MCF 10A (cell line): ENCODE measurements at regions not wholly inside any gene's neighbourhood (a gene's known extent, or its start where the extent isn't known, plus 50 kb on each side); places are given as distances from the start of the nearest gene placed in this dataset.
"Not testable (repeated sequence)": the region's sequence is repeated elsewhere in the genome, so short reads cannot be mapped to it uniquely, and the experiment has no call there.

ENCODE experiments used
- BruUV-seq: library from RNA; stranded (reverse); fragments of 400-500 nt; replicated peaks from 2 replicates; lab custom pipeline; 2021; lab: Mats Ljungman, UMichigan
- CTCF ChIA-PET: fragments of 300-600 bp; sonication (Branson Sonifier 250); formaldehyde crosslinking; extraction: SDS; loops from one replicate; lab custom pipeline; 2021; ENCODE audit warnings: antibody characterized with exemption, inconsistent platforms; lab: Yijun Ruan, JAX
- POLR2A ChIA-PET: fragments of 300-600, 350-650 bp; sonication (Branson Sonifier 250); formaldehyde crosslinking; extraction: SDS; loops from one replicate; lab custom pipeline; 2020; ENCODE audit warnings: antibody characterized with exemption, inconsistent platforms; lab: Yijun Ruan, JAX
- DNase-seq: peaks from one replicate; pipeline ENCODE4 v3.0.0-alpha.2; 2018; ENCODE audit not compliant: unreplicated experiment
- H3K27ac Mint-ChIP-seq: one replicate; pipeline ENCODE4 v1.8.0; 2022; ENCODE audit warnings: mild to moderate bottlenecking, low read depth, mixed read lengths; ENCODE audit not compliant: unreplicated experiment
- H3K27me3 Mint-ChIP-seq: one replicate; pipeline ENCODE4 v1.8.0; 2022; ENCODE audit warnings: mixed read lengths; ENCODE audit not compliant: insufficient read depth, unreplicated experiment
- H3K36me3 Mint-ChIP-seq: one replicate; pipeline ENCODE4 v1.8.0; 2022; ENCODE audit warnings: mild to moderate bottlenecking, moderate library complexity, mixed read lengths; ENCODE audit not compliant: insufficient read depth, unreplicated experiment
- H3K4me1 Mint-ChIP-seq: one replicate; pipeline ENCODE4 v1.8.0; 2022; ENCODE audit warnings: mixed read lengths; ENCODE audit not compliant: insufficient read depth, unreplicated experiment
- H3K4me3 Mint-ChIP-seq: one replicate; pipeline ENCODE4 v1.8.0; 2022; ENCODE audit warnings: mild to moderate bottlenecking, moderate library complexity, mixed read lengths; ENCODE audit not compliant: unreplicated experiment
- H3K9me3 Mint-ChIP-seq: one replicate; pipeline ENCODE4 v1.8.0; 2022; ENCODE audit warnings: mixed read lengths; ENCODE audit not compliant: unreplicated experiment
- CTCF ChIP-seq: fragments of 200-600 bp; IDR thresholded peaks from one replicate; pipeline ENCODE4 v1.8.0; 2022; ENCODE audit warnings: antibody characterized with exemption, mild to moderate bottlenecking; ENCODE audit not compliant: unreplicated experiment
- intact Hi-C: fragments of 100-400 bp; cut with micrococcal nuclease; formaldehyde crosslinking; loops from 2 replicates; pipeline ENCODE4 v1.14.1; 2022

GRCh38 chr1:118473825-118474224 is 288.8 kb upstream of the SPAG17 start:
- BruUV-seq: no TSS peak
- H3K4me1 Mint-ChIP-seq: no peaks in the 10 kb centered on the region
- CTCF ChIA-PET: interaction anchor here (0.8 kb wide), 1 partner anchor 1413 kb away, joined by 3 read pairs; no protein-coding TSS in a partner anchor

DNA sequence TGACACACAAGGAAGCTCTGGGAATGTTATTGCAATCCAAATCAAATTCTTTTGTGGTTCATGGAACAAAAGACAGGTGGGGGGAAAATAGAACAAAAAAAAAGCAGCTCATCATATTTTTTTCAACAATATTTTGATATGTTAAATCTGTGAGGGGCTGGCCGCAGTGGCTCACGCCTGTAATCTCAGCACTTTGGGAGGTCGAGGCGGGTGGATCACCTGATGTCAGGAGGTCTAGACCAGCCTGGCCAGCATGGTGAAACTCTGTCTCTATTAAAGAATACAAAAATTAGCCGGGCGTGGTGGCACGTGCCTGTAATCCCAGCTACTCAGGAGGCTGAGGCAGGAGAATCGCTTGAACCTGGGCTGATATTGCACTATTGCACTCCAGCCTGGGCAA is 279.4 kb upstream of the SPAG17 start:
- DNase-seq, H3K9me3 Mint-ChIP-seq, H3K4me3 Mint-ChIP-seq, CTCF ChIA-PET, H3K36me3 Mint-ChIP-seq, H3K4me1 Mint-ChIP-seq, BruUV-seq, H3K27me3 Mint-ChIP-seq, H3K27ac Mint-ChIP-seq, intact Hi-C loops: not testable (repeated sequence)
- POLR2A ChIA-PET: interaction anchor here (0.6 kb wide), 1 partner anchor 123 kb away, joined by 3 read pairs; no protein-coding TSS in a partner anchor

More at GRCh38 chr1:118473825-118474224, 288.8 kb upstream of the SPAG17 start:
- POLR2A ChIA-PET: no interaction called here
- H3K27me3 Mint-ChIP-seq: no peaks in the 10 kb centered on the region
- no peaks in the 10 kb centered on the region for H3K9me3 Mint-ChIP-seq
- H3K36me3 Mint-ChIP-seq: no peaks in the 10 kb centered on the region
- no peak for TF ChIP-seq CTCF
- H3K4me3 Mint-ChIP-seq: no peak overlapping the region
- no peak overlapping the region for H3K27ac Mint-ChIP-seq
- DNase-seq: no peak
- intact Hi-C loops: no loop called here

DNA sequence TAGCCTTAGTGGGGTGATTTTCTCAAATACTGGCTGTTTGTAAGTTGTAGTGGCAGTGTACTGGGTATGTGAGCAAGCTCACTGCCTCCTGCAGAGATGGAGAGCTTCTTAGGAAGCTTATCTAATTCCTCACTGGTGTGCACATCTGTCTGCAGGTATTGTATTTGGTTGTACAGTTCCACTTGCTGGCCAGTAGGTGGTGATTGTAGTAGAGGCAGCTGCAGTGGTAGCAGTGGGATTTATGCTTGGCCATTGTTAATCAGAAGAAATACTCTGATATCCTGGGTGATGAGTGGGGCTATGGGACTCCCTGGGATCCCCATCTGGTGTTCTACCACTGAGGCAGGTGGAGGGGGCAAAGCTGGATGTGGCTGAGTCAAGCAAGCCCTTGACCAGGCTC is 276.1 kb upstream of the SPAG17 start:
- H3K9me3 Mint-ChIP-seq: peaks cover 5% of the 10 kb centered on the region
- CTCF ChIA-PET: interaction anchor here (0.7 to 1.1 kb wide), 2 partner anchors 31 to 336 kb away, joined by 3 read pairs; no protein-coding TSS in a partner anchor
- no peaks in the 10 kb centered on the region for H3K4me1 Mint-ChIP-seq
- H3K4me3 Mint-ChIP-seq: no peak overlapping the region
- no TSS peak for BruUV-seq
- intact Hi-C loops: no loop called here
- peak; percentile 4 for DNase-seq
- no peak for TF ChIP-seq CTCF
- no peaks in the 10 kb centered on the region for H3K36me3 Mint-ChIP-seq
- POLR2A ChIA-PET: no interaction called here
- no peak overlapping the region for H3K27ac Mint-ChIP-seq
- no peaks in the 10 kb centered on the region for H3K27me3 Mint-ChIP-seq

GRCh38 chr1:118459871-118460270 is 274.8 kb upstream of the SPAG17 start:
- Mint-ChIP-seq H3K4me1 (no peaks in the 10 kb centered on the region), H3K27ac (no peak overlapping the region), H3K36me3 (no peaks in the 10 kb centered on the region), H3K27me3 (no peaks in the 10 kb centered on the region), H3K9me3 (peaks cover 15% of the 10 kb centered on the region), H3K4me3 (no peak overlapping the region)
- CTCF ChIA-PET: no interaction called here
- BruUV-seq: no TSS peak
- no peak for DNase-seq
- no peak for TF ChIP-seq CTCF
- POLR2A ChIA-PET: no interaction called here
- intact Hi-C loops: no loop called here

DNA sequence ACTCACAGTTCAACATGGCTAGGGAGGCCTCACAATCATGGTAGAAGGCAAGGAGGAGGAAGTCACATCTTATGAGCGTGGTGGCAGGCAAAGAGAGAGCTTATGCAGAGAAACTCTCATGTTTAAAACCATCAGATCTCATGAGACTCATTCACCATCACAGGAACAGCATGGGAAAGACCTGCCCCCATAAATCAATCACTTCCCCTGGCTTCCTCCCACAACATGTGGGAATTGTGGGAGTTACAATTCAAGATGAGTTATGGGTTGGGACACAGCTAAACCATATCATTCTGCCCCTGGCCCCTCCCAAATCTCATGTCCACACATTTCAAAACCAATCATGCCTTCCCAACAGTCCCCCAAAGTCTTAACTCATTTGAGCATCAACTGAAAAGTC is 268.8 kb upstream of the SPAG17 start:
- intact Hi-C loops, POLR2A ChIA-PET: not testable (repeated sequence)

More for the DNA sequence above, 268.8 kb upstream of the SPAG17 start:
- H3K27ac Mint-ChIP-seq, H3K4me1 Mint-ChIP-seq, BruUV-seq, H3K27me3 Mint-ChIP-seq, H3K4me3 Mint-ChIP-seq, H3K36me3 Mint-ChIP-seq, DNase-seq: not testable (repeated sequence)
- CTCF ChIA-PET: interaction anchor here (0.6 kb wide), 1 partner anchor 12 kb away, joined by 3 read pairs; no protein-coding TSS in a partner anchor
- peaks cover 15% of the 10 kb centered on the region for H3K9me3 Mint-ChIP-seq
